SH-SY5Y (cell line): ENCODE measurements at regions not wholly inside any gene's neighbourhood (a gene's known extent, or its start where the extent isn't known, plus 50 kb on each side); places are given as distances from the start of the nearest gene placed in this dataset.

Experiments
- GATA2 ChIP-seq: IDR thresholded peaks from 2 replicates; pipeline ENCODE4 v1.6.1; 2011; ENCODE audit warnings: mild to moderate bottlenecking, low read depth, low read length
- GATA3 ChIP-seq: IDR thresholded peaks from 2 replicates; pipeline ENCODE4 v1.6.1; 2011; ENCODE audit warnings: low read depth, mild to moderate bottlenecking, low read length, moderate library complexity

- TF ChIP-seq GATA2 = no peak
- no peak for TF ChIP-seq GATA3
Measured at GRCh38 chr7:16300361-16300895, 120.9 kb downstream of the CRPPA start.
